ENCODE measurements at regions not wholly inside any gene's neighbourhood (a gene's known extent, or its start where the extent isn't known, plus 50 kb on each side); places are given as distances from the start of the nearest gene placed in this dataset.

DNA sequence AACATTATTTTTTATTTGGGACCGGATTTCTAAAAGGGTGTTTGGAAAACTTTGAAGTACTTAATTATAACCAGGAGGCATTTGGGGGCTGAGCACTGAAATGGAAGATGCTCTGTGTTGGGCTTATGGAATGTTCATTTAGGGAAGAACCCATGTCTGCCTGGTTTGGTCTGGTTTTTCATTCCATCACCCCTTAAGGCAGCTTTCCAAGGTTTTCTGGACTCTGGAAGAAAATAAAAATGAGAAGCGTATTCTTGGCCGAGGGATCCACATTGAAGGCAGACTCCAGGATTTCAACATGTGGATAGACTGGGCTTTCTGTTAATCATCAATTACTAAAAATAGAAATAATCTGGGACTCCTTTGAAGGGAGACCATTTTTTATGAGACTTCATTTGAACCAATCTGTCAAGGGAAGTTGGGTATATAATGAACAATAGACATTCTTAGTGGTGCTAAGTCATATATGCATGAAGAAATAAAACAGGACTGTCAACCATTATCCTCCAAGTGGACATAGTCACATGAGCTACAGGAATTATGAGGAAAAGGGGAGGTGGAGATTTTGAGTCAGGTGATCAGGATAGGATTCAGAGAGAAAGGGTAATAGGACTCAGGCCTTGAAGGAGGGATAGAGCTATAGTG, 270.5 kb upstream of the ADAMTS9 start:
- Mint-ChIP-seq H3K9me3 (no peaks in the 10 kb centered on the region), H3K27me3 (ENCODE audit: insufficient read depth, low read depth, poor library complexity) (peaks cover 1% of the 10 kb centered on the region), H3K27ac (no peak overlapping the region), H3K4me3 (no peak overlapping the region), H3K4me1 (peaks cover 10% of the 10 kb centered on the region; the same call in 2 of the 3 replicates), H3K36me3 (ENCODE audit: low read depth) (no peaks in the 10 kb centered on the region)
- Histone ChIP-seq H4K20me1 (replicated peaks; ENCODE audit: insufficient read depth) (no peaks in the 10 kb centered on the region), H3K4me1 (ENCODE audit: insufficient read depth) (no peaks in the 10 kb centered on the region), H3K36me3 (ENCODE audit: insufficient read depth) (no peaks in the 10 kb centered on the region), H3K4me3 (no peak overlapping the region), H2AFZ (no peak overlapping the region), H3K4me2 (no peak overlapping the region), H3K79me2 (replicated peaks; ENCODE audit: insufficient read depth) (no peaks in the 10 kb centered on the region), H3K27me3 (ENCODE audit: insufficient read depth) (no peaks in the 10 kb centered on the region), H3K27ac (ENCODE audit: low read depth) (no peak overlapping the region), H3K9me2 (ENCODE audit: insufficient read depth) (no peaks in the 10 kb centered on the region; the same call in 1 of the 2 replicates), H3F3A (replicated peaks; ENCODE audit: low read depth) (no peaks in the 10 kb centered on the region)
- DNase-seq (ENCODE audit: low spot score) (no peak), ATAC-seq (no peak)
- TF ChIP-seq CREB1 (CRISPR knock-in tag; IDR thresholded peaks at IDR 0.05; ENCODE audit: low read depth) = no peak
- TF ChIP-seq, protein P1, sequence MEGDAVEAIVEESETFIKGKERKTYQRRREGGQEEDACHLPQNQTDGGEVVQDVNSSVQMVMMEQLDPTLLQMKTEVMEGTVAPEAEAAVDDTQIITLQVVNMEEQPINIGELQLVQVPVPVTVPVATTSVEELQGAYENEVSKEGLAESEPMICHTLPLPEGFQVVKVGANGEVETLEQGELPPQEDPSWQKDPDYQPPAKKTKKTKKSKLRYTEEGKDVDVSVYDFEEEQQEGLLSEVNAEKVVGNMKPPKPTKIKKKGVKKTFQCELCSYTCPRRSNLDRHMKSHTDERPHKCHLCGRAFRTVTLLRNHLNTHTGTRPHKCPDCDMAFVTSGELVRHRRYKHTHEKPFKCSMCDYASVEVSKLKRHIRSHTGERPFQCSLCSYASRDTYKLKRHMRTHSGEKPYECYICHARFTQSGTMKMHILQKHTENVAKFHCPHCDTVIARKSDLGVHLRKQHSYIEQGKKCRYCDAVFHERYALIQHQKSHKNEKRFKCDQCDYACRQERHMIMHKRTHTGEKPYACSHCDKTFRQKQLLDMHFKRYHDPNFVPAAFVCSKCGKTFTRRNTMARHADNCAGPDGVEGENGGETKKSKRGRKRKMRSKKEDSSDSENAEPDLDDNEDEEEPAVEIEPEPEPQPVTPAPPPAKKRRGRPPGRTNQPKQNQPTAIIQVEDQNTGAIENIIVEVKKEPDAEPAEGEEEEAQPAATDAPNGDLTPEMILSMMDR (conservative IDR thresholded peaks at IDR 0.05; ENCODE audit: low read depth in 2 of 2) = no peak
- TF ChIP-seq POLR2AphosphoS5 (IDR thresholded peaks at IDR 0.05; ENCODE audit: low read depth) = no peak
- TF ChIP-seq, protein P2, sequence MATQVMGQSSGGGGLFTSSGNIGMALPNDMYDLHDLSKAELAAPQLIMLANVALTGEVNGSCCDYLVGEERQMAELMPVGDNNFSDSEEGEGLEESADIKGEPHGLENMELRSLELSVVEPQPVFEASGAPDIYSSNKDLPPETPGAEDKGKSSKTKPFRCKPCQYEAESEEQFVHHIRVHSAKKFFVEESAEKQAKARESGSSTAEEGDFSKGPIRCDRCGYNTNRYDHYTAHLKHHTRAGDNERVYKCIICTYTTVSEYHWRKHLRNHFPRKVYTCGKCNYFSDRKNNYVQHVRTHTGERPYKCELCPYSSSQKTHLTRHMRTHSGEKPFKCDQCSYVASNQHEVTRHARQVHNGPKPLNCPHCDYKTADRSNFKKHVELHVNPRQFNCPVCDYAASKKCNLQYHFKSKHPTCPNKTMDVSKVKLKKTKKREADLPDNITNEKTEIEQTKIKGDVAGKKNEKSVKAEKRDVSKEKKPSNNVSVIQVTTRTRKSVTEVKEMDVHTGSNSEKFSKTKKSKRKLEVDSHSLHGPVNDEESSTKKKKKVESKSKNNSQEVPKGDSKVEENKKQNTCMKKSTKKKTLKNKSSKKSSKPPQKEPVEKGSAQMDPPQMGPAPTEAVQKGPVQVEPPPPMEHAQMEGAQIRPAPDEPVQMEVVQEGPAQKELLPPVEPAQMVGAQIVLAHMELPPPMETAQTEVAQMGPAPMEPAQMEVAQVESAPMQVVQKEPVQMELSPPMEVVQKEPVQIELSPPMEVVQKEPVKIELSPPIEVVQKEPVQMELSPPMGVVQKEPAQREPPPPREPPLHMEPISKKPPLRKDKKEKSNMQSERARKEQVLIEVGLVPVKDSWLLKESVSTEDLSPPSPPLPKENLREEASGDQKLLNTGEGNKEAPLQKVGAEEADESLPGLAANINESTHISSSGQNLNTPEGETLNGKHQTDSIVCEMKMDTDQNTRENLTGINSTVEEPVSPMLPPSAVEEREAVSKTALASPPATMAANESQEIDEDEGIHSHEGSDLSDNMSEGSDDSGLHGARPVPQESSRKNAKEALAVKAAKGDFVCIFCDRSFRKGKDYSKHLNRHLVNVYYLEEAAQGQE (IDR thresholded peaks at IDR 0.05; ENCODE audit: unreplicated experiment) = no peak
- no peak for TF ChIP-seq NANOG (IDR thresholded peaks at IDR 0.05; ENCODE audit: borderline replicate concordance)
- TF ChIP-seq, protein P3, sequence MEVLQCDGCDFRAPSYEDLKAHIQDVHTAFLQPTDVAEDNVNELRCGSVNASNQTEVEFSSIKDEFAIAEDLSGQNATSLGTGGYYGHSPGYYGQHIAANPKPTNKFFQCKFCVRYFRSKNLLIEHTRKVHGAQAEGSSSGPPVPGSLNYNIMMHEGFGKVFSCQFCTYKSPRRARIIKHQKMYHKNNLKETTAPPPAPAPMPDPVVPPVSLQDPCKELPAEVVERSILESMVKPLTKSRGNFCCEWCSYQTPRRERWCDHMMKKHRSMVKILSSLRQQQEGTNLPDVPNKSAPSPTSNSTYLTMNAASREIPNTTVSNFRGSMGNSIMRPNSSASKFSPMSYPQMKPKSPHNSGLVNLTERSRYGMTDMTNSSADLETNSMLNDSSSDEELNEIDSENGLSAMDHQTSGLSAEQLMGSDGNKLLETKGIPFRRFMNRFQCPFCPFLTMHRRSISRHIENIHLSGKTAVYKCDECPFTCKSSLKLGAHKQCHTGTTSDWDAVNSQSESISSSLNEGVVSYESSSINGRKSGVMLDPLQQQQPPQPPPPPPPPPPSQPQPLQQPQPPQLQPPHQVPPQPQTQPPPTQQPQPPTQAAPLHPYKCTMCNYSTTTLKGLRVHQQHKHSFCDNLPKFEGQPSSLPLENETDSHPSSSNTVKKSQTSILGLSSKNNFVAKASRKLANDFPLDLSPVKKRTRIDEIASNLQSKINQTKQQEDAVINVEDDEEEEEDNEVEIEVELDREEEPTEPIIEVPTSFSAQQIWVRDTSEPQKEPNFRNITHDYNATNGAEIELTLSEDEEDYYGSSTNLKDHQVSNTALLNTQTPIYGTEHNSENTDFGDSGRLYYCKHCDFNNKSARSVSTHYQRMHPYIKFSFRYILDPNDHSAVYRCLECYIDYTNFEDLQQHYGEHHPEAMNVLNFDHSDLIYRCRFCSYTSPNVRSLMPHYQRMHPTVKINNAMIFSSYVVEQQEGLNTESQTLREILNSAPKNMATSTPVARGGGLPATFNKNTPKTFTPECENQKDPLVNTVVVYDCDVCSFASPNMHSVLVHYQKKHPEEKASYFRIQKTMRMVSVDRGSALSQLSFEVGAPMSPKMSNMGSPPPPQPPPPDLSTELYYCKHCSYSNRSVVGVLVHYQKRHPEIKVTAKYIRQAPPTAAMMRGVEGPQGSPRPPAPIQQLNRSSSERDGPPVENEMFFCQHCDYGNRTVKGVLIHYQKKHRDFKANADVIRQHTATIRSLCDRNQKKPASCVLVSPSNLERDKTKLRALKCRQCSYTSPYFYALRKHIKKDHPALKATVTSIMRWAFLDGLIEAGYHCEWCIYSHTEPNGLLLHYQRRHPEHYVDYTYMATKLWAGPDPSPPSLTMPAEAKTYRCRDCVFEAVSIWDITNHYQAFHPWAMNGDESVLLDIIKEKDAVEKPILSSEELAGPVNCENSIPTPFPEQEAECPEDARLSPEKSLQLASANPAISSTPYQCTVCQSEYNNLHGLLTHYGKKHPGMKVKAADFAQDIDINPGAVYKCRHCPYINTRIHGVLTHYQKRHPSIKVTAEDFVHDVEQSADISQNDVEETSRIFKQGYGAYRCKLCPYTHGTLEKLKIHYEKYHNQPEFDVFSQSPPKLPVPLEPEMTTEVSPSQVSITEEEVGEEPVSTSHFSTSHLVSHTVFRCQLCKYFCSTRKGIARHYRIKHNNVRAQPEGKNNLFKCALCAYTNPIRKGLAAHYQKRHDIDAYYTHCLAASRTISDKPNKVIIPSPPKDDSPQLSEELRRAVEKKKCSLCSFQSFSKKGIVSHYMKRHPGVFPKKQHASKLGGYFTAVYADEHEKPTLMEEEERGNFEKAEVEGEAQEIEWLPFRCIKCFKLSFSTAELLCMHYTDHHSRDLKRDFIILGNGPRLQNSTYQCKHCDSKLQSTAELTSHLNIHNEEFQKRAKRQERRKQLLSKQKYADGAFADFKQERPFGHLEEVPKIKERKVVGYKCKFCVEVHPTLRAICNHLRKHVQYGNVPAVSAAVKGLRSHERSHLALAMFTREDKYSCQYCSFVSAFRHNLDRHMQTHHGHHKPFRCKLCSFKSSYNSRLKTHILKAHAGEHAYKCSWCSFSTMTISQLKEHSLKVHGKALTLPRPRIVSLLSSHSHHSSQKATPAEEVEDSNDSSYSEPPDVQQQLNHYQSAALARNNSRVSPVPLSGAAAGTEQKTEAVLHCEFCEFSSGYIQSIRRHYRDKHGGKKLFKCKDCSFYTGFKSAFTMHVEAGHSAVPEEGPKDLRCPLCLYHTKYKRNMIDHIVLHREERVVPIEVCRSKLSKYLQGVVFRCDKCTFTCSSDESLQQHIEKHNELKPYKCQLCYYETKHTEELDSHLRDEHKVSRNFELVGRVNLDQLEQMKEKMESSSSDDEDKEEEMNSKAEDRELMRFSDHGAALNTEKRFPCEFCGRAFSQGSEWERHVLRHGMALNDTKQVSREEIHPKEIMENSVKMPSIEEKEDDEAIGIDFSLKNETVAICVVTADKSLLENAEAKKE (CRISPR knock-in tag; IDR thresholded peaks at IDR 0.05) = no peak
- no peak for TF ChIP-seq JUNB (IDR thresholded peaks at IDR 0.05; ENCODE audit: unreplicated experiment)
- TF ChIP-seq, protein P4, sequence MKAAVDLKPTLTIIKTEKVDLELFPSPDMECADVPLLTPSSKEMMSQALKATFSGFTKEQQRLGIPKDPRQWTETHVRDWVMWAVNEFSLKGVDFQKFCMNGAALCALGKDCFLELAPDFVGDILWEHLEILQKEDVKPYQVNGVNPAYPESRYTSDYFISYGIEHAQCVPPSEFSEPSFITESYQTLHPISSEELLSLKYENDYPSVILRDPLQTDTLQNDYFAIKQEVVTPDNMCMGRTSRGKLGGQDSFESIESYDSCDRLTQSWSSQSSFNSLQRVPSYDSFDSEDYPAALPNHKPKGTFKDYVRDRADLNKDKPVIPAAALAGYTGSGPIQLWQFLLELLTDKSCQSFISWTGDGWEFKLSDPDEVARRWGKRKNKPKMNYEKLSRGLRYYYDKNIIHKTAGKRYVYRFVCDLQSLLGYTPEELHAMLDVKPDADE (IDR thresholded peaks at IDR 0.05) = no peak
- no peak for TF ChIP-seq STAT1 (IDR thresholded peaks at IDR 0.05; ENCODE audit: unreplicated experiment)
- TF ChIP-seq EZH2 (IDR thresholded peaks at IDR 0.05; ENCODE audit: low read depth, unreplicated experiment) = no peak
- TF ChIP-seq ZNF114 (CRISPR knock-in tag; IDR thresholded peaks at IDR 0.05) = no peak
- TF ChIP-seq ZNF331 (CRISPR knock-in tag; IDR thresholded peaks at IDR 0.05; ENCODE audit: low read depth) = no peak
- no peak for TF ChIP-seq EZH2phosphoT487 (IDR thresholded peaks at IDR 0.05; ENCODE audit: unreplicated experiment)
